ENCODE measurements at regions not wholly inside any gene's neighbourhood (a gene's known extent, or its start where the extent isn't known, plus 50 kb on each side); places are given as distances from the start of the nearest gene placed in this dataset.

GRCh38 chr3:103617961-103618360 lies 1183.1 kb downstream of the ZPLD1 start:
- Histone ChIP-seq H3K36me3 (no peaks in the 10 kb centered on the region), H3K27me3 (no peaks in the 10 kb centered on the region), H3K4me3 (no peak overlapping the region), H3K9me3 (no peaks in the 10 kb centered on the region), H3K27ac (replicated peaks in 1 of 4) (no peak overlapping the region), H3K4me1 (no peaks in the 10 kb centered on the region)
- TF ChIP-seq POLR2AphosphoS5 (IDR thresholded peaks at IDR 0.05) (no peak), EP300 (IDR thresholded peaks at IDR 0.05) (no peak), CTCF (IDR thresholded peaks at IDR 0.05) (no peak), POLR2A (IDR thresholded peaks at IDR 0.05; ENCODE audit: low read depth) (no peak)
- DNase-seq (ENCODE audit: extremely low spot score), result no peak
- WGBS, result 67% methylated on average over 2 of the region's 2 CpGs
- intact Hi-C loops (cut with DNase I), result no loop called here

GRCh38 chr3:103624271-103624670 lies 1189.5 kb downstream of the ZPLD1 start:
- no peaks in the 10 kb centered on the region for H3K36me3 ChIP-seq
- TF ChIP-seq POLR2AphosphoS5 (IDR thresholded peaks at IDR 0.05) (no peak), CTCF (IDR thresholded peaks at IDR 0.05) (no peak), POLR2A (IDR thresholded peaks at IDR 0.05; ENCODE audit: low read depth) (no peak), EP300 (IDR thresholded peaks at IDR 0.05) (no peak)
- 58% methylated on average over 1 of the region's 1 CpG for WGBS
- H3K9me3 ChIP-seq, result peaks cover 0 to 9% (median 3%) of the 10 kb centered on the region in 4 donors
- intact Hi-C loops (cut with DNase I), result no loop called here
- no peaks in the 10 kb centered on the region for H3K27me3 ChIP-seq
- H3K4me3 ChIP-seq, result no peak overlapping the region
- no peak overlapping the region for H3K27ac ChIP-seq (replicated peaks in 1 of 4)
- no peak for DNase-seq (ENCODE audit: extremely low spot score)
- H3K4me1 ChIP-seq, result no peaks in the 10 kb centered on the region

GRCh38 chr3:103629391-103629790 lies 1194.6 kb downstream of the ZPLD1 start:
- no peaks in the 10 kb centered on the region for H3K4me1 ChIP-seq
- WGBS, result 100% methylated on average over 1 of the region's 1 CpG
- TF ChIP-seq EP300 (IDR thresholded peaks at IDR 0.05) (no peak), POLR2AphosphoS5 (IDR thresholded peaks at IDR 0.05) (no peak), POLR2A (IDR thresholded peaks at IDR 0.05; ENCODE audit: low read depth) (no peak), CTCF (IDR thresholded peaks at IDR 0.05) (no peak)
- no peaks in the 10 kb centered on the region for H3K27me3 ChIP-seq
- DNase-seq (ENCODE audit: extremely low spot score), result no peak
- H3K27ac ChIP-seq (replicated peaks in 1 of 4), result no peak overlapping the region
- H3K36me3 ChIP-seq, result no peaks in the 10 kb centered on the region
- intact Hi-C loops (cut with DNase I), result no loop called here
- H3K9me3 ChIP-seq, result peaks cover 0 to 9% (median 3%) of the 10 kb centered on the region in 4 donors
- no peak overlapping the region for H3K4me3 ChIP-seq

- TF ChIP-seq POLR2AphosphoS5 (IDR thresholded peaks at IDR 0.05) (no peak), POLR2A (IDR thresholded peaks at IDR 0.05; ENCODE audit: low read depth) (no peak), EP300 (IDR thresholded peaks at IDR 0.05) (no peak), CTCF (IDR thresholded peaks at IDR 0.05) (no peak)
- H3K4me3 ChIP-seq, result no peak overlapping the region
- DNase-seq (ENCODE audit: extremely low spot score), result no peak
- intact Hi-C loops (cut with DNase I), result no loop called here
- H3K9me3 ChIP-seq, result no peaks in the 10 kb centered on the region
- no peaks in the 10 kb centered on the region for H3K4me1 ChIP-seq
- no peak overlapping the region for H3K27ac ChIP-seq (replicated peaks in 1 of 4)
- H3K36me3 ChIP-seq, result no peaks in the 10 kb centered on the region
- WGBS, result 36% methylated on average over 2 of the region's 2 CpGs
- H3K27me3 ChIP-seq, result no peaks in the 10 kb centered on the region
These were observed 1209.6 kb downstream of the ZPLD1 start for GRCh38 chr3:103644450-103644849.

- H3K36me3 ChIP-seq, result no peaks in the 10 kb centered on the region
- WGBS, result 78% methylated on average over 1 of the region's 1 CpG
- TF ChIP-seq CTCF (IDR thresholded peaks at IDR 0.05), result no peak
- TF ChIP-seq POLR2AphosphoS5 (IDR thresholded peaks at IDR 0.05), result no peak
- no peak for TF ChIP-seq EP300 (IDR thresholded peaks at IDR 0.05)
- no peak for TF ChIP-seq POLR2A (IDR thresholded peaks at IDR 0.05; ENCODE audit: low read depth)
- no peaks in the 10 kb centered on the region for H3K4me1 ChIP-seq
- DNase-seq (ENCODE audit: extremely low spot score), result no peak
- no peak overlapping the region for H3K4me3 ChIP-seq
- H3K27ac ChIP-seq (replicated peaks in 1 of 4), result no peak overlapping the region
- intact Hi-C loops (cut with DNase I), result no loop called here
- H3K27me3 ChIP-seq, result no peaks in the 10 kb centered on the region
- no peaks in the 10 kb centered on the region for H3K9me3 ChIP-seq
These were observed 1219.2 kb downstream of the ZPLD1 start for GRCh38 chr3:103653996-103654395.
